Naive thymus-derived CD4-positive, alpha-beta T cell (primary cell): ENCODE measurements at regions not wholly inside any gene's neighbourhood (a gene's known extent, or its start where the extent isn't known, plus 50 kb on each side); places are given as distances from the start of the nearest gene placed in this dataset.

ENCODE experiments used
- ATAC-seq: fragments of 150-1000 bp; cut with Tn5 transposase; 2 replicates; pipeline ENCODE4 v1.10.0; 2021; ENCODE audit warnings: mild to moderate bottlenecking, moderate library complexity
- CTCF ChIA-PET: fragments of 350-600 bp; sonication (Branson Sonifier 250); formaldehyde crosslinking; loops from one replicate; lab custom pipeline; 2021; ENCODE audit warnings: antibody characterized with exemption; lab: Charles Lee
- POLR2A ChIA-PET: fragments of 350-600 bp; sonication (Branson Sonifier 250); formaldehyde crosslinking; loops from one replicate; lab custom pipeline; 2021; ENCODE audit warnings: antibody characterized with exemption, inconsistent platforms; lab: Charles Lee
- DNase-seq, 9 donors: peaks; one replicate each; pipeline versions ENCODE4 v3.0.0 to v3.0.0-alpha.2; 2020 to 2022; ENCODE audit warnings: mixed read lengths in 1 of 9
- H3K27ac ChIP-seq: one replicate; pipeline ENCODE4 v1.7.0; 2013; ENCODE audit warnings: mild to moderate bottlenecking, low read depth, low read length, moderate library complexity
- H3K27me3 ChIP-seq, 2 donors: one replicate each; pipeline ENCODE4 v1.7.0; 2013; ENCODE audit warnings: low read length in 2 of 2, mild to moderate bottlenecking in 2 of 2, moderate library complexity in 2 of 2; ENCODE audit not compliant: control insufficient read depth in 2 of 2, insufficient read depth in 2 of 2
- H3K36me3 ChIP-seq, 3 experiments: 1 replicate in 2 of 3; 2 replicates in 1 of 3; pipeline ENCODE4 v1.7.0; 2013; ENCODE audit warnings: low read length in 3 of 3, mild to moderate bottlenecking in 3 of 3, moderate library complexity in 1 of 3; ENCODE audit not compliant: insufficient read depth in 3 of 3, control insufficient read depth in 2 of 3
- H3K4me1 ChIP-seq, 2 donors: one replicate each; pipeline ENCODE4 v1.7.0; 2013; ENCODE audit warnings: low read length in 2 of 2, mild to moderate bottlenecking in 2 of 2, moderate library complexity in 1 of 2; ENCODE audit not compliant: control insufficient read depth in 2 of 2, insufficient read depth in 2 of 2
- H3K4me3 ChIP-seq: 2 replicates; pipeline ENCODE4 v1.7.0; 2013; ENCODE audit warnings: mild to moderate bottlenecking, low read length
- H3K9me3 ChIP-seq, 3 experiments: 1 replicate in 2 of 3; 2 replicates in 1 of 3; pipeline ENCODE4 v1.7.0; 2013; ENCODE audit warnings: low read length in 3 of 3; ENCODE audit not compliant: control insufficient read depth in 2 of 3
- H3K27ac Mint-ChIP-seq, 9 donors: one replicate each; pipeline ENCODE4 v1.8.0; 2020 to 2022; ENCODE audit warnings: mixed read lengths in 9 of 9, mild to moderate bottlenecking in 8 of 9, moderate library complexity in 5 of 9, inconsistent platforms in 2 of 9
- H3K27me3 Mint-ChIP-seq, 5 donors: one replicate each; pipeline ENCODE4 v1.8.0; 2021 to 2022; ENCODE audit warnings: mixed read lengths in 5 of 5, mild to moderate bottlenecking in 1 of 5
- H3K36me3 Mint-ChIP-seq, 5 donors: one replicate each; pipeline ENCODE4 v1.8.0; 2020 to 2022; ENCODE audit warnings: mixed read lengths in 5 of 5, mild to moderate bottlenecking in 3 of 5, inconsistent platforms in 1 of 5
- H3K4me1 Mint-ChIP-seq, 7 donors: one replicate each; pipeline ENCODE4 v1.8.0; 2020 to 2022; ENCODE audit warnings: mixed read lengths in 7 of 7, mild to moderate bottlenecking in 3 of 7, inconsistent platforms in 1 of 7
- H3K4me3 Mint-ChIP-seq, 10 donors: one replicate each; pipeline ENCODE4 v1.8.0; 2020 to 2022; ENCODE audit warnings: mild to moderate bottlenecking in 10 of 10, mixed read lengths in 10 of 10, moderate library complexity in 6 of 10, inconsistent platforms in 2 of 10
- H3K9me3 Mint-ChIP-seq, 11 donors: one replicate each; pipeline ENCODE4 v1.8.0; 2020 to 2022; ENCODE audit warnings: mixed read lengths in 11 of 11, mild to moderate bottlenecking in 4 of 11, inconsistent platforms in 1 of 11, moderate library complexity in 1 of 11
- intact Hi-C, 2 donors: fragments of 100-400 bp; cut with micrococcal nuclease; formaldehyde crosslinking; loops; one replicate each; pipeline ENCODE4 v1.15.1; 2023

DNA sequence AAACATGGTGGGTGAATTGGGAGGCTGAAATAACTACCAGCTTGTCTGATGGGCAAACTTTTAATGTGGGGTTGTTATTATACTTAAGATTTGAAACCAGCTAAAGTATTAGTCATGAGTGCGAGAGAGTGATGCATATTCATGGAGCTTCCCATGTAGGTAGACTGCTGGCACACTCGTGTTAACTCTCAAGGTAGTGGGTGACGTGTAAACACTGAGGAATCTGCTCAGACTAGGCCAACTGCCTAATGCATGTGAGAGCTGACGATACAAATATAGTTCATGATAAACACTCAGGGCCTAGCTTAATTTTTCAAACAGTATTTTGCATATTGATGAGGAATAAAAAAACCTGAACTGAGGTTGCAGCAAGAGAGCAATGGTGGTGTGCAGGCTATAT, 1165.7 kb upstream of the PIK3C3 start:
- H3K9me3 Mint-ChIP-seq = peaks cover 0 to 19% (median 10%) of the 10 kb centered on the region in 11 donors
- Histone ChIP-seq H3K36me3 (no peaks in the 10 kb centered on the region), H3K4me1 (no peaks in the 10 kb centered on the region), H3K27me3 (no peaks in the 10 kb centered on the region), H3K9me3 (no peaks in the 10 kb centered on the region), H3K4me3 (no peak overlapping the region), H3K27ac (no peak overlapping the region)
- H3K36me3 Mint-ChIP-seq = no peaks in the 10 kb centered on the region
- H3K27ac Mint-ChIP-seq = no peak overlapping the region
- ChIA-PET CTCF (no interaction called here), POLR2A (interaction anchor here (0.6 kb wide), 1 partner anchor 147 kb away, joined by 3 read pairs; no protein-coding TSS in a partner anchor)
- DNase-seq (no peak), ATAC-seq (no peak)
- H3K27me3 Mint-ChIP-seq = no peaks in the 10 kb centered on the region
- no peaks in the 10 kb centered on the region for H3K4me1 Mint-ChIP-seq
- no peak overlapping the region for H3K4me3 Mint-ChIP-seq
- intact Hi-C loops = no loop called here

DNA sequence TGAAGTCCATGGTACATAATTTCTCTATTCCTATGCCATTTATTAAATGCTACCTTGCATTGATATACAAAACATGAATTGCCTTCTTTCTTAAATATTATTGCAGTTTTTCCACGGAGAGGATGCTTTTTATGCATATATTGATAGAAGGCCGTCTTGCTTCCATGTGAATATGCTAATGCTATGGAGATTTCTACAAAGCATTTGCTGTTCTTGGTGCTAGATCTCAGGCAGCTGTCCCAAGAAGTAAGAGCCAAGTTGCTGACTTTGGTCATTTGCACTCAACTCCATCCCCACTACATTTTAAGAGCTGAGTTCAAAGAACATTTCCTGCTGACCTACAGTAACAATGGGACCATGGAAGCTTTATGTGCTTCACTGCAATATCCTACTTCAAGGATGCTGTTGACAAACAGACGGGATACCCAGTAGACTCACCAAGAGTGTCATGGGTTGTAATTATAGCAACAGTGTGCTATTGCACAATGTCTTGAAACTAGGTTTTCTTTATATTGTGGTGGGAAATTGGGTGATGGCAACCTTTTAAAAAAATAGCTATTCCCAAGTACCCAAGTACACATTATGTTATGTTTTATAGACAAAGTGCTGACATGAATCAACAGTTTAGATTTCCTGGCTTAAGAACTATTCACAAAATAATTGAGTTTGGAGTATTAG, 1172.4 kb upstream of the PIK3C3 start:
- Histone ChIP-seq H3K9me3 (peaks cover 0 to 7% (median 0%) of the 10 kb centered on the region in 3 experiments), H3K27ac (no peak overlapping the region), H3K27me3 (no peaks in the 10 kb centered on the region), H3K4me1 (no peaks in the 10 kb centered on the region), H3K4me3 (no peak overlapping the region), H3K36me3 (no peaks in the 10 kb centered on the region)
- no peaks in the 10 kb centered on the region for H3K4me1 Mint-ChIP-seq
- no peak overlapping the region for H3K4me3 Mint-ChIP-seq
- POLR2A ChIA-PET = no interaction called here
- peaks cover 0 to 23% (median 10%) of the 10 kb centered on the region in 11 donors for H3K9me3 Mint-ChIP-seq
- peaks cover 0 to 3% (median 0%) of the 10 kb centered on the region in 5 donors for H3K36me3 Mint-ChIP-seq
- ATAC-seq (no peak), DNase-seq (no peak)
- no peaks in the 10 kb centered on the region for H3K27me3 Mint-ChIP-seq
- intact Hi-C loops = no loop called here
- no peak overlapping the region for H3K27ac Mint-ChIP-seq
- CTCF ChIA-PET = no interaction called here

DNA sequence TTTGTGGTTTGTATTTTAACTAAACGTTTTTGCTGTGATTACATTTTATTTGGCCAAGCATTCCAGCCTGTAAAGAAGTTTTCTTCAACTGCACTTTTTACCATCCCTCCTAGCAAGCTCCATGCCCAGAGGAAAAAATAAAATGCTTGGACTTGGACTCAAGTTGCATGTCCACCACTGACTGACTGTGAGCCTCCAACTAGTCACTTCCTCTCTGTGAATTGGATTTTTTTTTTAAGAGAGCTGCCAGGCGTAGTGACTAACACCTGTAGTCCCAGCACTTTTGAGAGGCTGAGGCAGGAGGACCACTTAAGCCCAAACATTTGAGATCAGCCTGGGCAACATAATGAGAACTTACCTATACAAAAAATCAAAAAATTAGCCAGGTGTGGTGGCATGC, 1185.2 kb upstream of the PIK3C3 start:
- no peaks in the 10 kb centered on the region for H3K27me3 Mint-ChIP-seq
- no peaks in the 10 kb centered on the region for H3K36me3 ChIP-seq
- CTCF ChIA-PET = no interaction called here
- H3K36me3 Mint-ChIP-seq = no peaks in the 10 kb centered on the region
- no peaks in the 10 kb centered on the region for H3K27me3 ChIP-seq
- no peak for DNase-seq
- H3K9me3 Mint-ChIP-seq = peaks cover 0 to 17% (median 5%) of the 10 kb centered on the region in 11 donors
- H3K4me1 Mint-ChIP-seq = no peaks in the 10 kb centered on the region
- H3K27ac Mint-ChIP-seq = no peak overlapping the region
- no peak overlapping the region for H3K27ac ChIP-seq
- H3K4me1 ChIP-seq = no peaks in the 10 kb centered on the region
- H3K4me3 Mint-ChIP-seq = no peak overlapping the region
- no peak for ATAC-seq
- no peak overlapping the region for H3K4me3 ChIP-seq
- H3K9me3 ChIP-seq = peaks cover 0 to 4% (median 0%) of the 10 kb centered on the region in 3 experiments
- POLR2A ChIA-PET = no interaction called here
- intact Hi-C loops = no loop called here

DNA sequence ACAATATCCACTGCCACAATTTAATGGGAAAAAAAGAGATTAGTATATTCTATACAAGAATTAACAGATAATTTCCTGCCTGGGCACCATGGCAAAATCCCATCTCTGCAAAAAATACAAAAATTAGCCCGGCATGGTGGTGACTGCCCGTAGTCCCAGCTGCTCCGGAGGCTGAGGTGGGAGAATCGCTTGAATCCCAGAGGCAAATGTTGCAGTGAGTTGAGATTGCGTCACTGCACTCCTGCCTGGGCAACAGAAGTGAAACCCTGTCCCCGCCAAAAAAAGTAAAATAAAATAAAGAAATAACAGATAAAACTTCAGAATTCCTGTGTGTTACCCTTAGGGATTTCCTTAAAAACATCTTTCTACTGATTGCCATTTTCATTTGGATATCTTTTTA, 1194.8 kb upstream of the PIK3C3 start:
- Histone ChIP-seq H3K4me1 (no peaks in the 10 kb centered on the region), H3K27me3 (no peaks in the 10 kb centered on the region), H3K9me3 (no peaks in the 10 kb centered on the region), H3K27ac (no peak overlapping the region), H3K36me3 (no peaks in the 10 kb centered on the region), H3K4me3 (no peak overlapping the region)
- ATAC-seq = no peak
- Mint-ChIP-seq H3K4me1 (no peaks in the 10 kb centered on the region), H3K27me3 (no peaks in the 10 kb centered on the region), H3K9me3 (peaks cover 0 to 39% (median 3%) of the 10 kb centered on the region in 11 donors), H3K4me3 (no peak overlapping the region), H3K36me3 (no peaks in the 10 kb centered on the region), H3K27ac (no peak overlapping the region)
- ChIA-PET CTCF (no interaction called here), POLR2A (no interaction called here)
- intact Hi-C loops = no loop called here
- DNase-seq = no peak

DNA sequence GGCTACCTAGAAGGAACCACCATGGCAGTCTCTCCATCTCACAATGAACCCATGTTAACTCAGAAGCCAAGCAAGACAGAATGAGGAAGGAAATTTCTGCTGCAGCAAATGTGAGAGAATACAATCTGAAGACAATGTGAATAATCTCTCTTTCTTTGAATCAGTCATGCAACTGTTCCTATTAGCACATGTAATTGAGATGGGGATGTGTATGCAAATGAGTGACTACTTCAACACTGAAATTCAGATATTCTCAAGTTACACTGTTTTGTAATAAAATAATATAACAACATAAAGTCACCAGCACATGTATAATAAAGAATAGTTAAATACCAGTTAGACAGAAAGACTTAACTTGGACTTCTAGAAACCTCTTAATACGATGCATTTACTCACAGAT, 1200.6 kb upstream of the PIK3C3 start:
- CTCF ChIA-PET = no interaction called here
- ATAC-seq (no peak), DNase-seq (no peak)
- Mint-ChIP-seq H3K27ac (no peak overlapping the region), H3K9me3 (peaks cover 0 to 46% (median 10%) of the 10 kb centered on the region in 11 donors), H3K4me3 (no peak overlapping the region), H3K4me1 (no peaks in the 10 kb centered on the region), H3K36me3 (no peaks in the 10 kb centered on the region), H3K27me3 (no peaks in the 10 kb centered on the region)
- Histone ChIP-seq H3K27ac (no peak overlapping the region), H3K27me3 (no peaks in the 10 kb centered on the region), H3K36me3 (no peaks in the 10 kb centered on the region), H3K9me3 (no peaks in the 10 kb centered on the region), H3K4me1 (no peaks in the 10 kb centered on the region), H3K4me3 (no peak overlapping the region)
- intact Hi-C loops = no loop called here
- POLR2A ChIA-PET = no interaction called here

DNA sequence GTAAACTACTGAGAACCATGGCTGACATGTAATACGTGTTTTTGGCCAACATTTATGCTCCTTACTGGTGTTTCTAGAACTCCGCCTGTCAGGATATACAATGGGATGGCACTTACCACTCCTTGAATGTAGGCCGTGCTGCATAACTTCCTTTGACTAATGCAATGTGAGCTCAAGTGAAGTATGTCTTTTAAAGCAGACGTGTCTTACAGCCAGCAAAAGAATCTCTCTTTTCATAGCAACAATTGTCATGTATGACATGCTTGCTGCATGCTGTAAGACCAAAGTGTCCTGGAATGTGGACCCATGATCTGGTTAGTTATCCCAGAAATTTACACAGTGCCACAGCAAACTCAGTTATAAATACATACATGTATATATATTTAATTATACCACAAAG, 1202.7 kb upstream of the PIK3C3 start:
- Histone ChIP-seq H3K27ac (no peak overlapping the region), H3K4me1 (no peaks in the 10 kb centered on the region), H3K36me3 (no peaks in the 10 kb centered on the region), H3K9me3 (peaks cover 0 to 3% (median 0%) of the 10 kb centered on the region in 3 experiments), H3K4me3 (no peak overlapping the region), H3K27me3 (no peaks in the 10 kb centered on the region)
- POLR2A ChIA-PET = no interaction called here
- Mint-ChIP-seq H3K4me3 (no peak overlapping the region), H3K27me3 (no peaks in the 10 kb centered on the region), H3K36me3 (peaks cover 0 to 4% (median 0%) of the 10 kb centered on the region in 5 donors), H3K4me1 (no peaks in the 10 kb centered on the region), H3K27ac (no peak overlapping the region), H3K9me3 (peaks cover 0 to 34% (median 8%) of the 10 kb centered on the region in 11 donors)
- CTCF ChIA-PET = interaction anchor here (0.5 kb wide), 1 partner anchor 1914 kb away, joined by 6 read pairs; no protein-coding TSS in a partner anchor
- DNase-seq = no peak
- no peak for ATAC-seq
- intact Hi-C loops = no loop called here

DNA sequence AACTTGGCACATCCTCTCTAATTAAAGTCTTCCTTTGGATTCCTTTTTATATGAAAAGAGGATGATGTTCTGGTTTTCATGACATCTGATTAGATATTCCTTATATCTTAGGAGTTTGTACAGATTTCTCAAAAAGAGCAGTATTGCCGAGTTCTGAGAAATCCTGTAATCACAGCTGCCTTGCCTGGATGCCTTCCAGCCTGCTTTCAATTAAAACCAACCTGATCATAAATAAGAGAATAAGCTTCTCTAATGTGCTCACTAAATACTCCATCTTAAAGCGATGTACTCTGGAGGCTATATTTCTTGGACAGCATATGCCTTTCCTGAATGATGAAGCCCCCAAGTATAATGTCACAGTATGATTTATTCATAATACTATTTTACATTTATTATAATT, 1203.8 kb upstream of the PIK3C3 start:
- Mint-ChIP-seq H3K4me3 (no peak overlapping the region), H3K36me3 (peaks cover 0 to 4% (median 0%) of the 10 kb centered on the region in 5 donors), H3K27me3 (no peaks in the 10 kb centered on the region), H3K4me1 (no peaks in the 10 kb centered on the region), H3K9me3 (peaks cover 0 to 27% (median 8%) of the 10 kb centered on the region in 11 donors), H3K27ac (no peak overlapping the region)
- no peak for ATAC-seq
- intact Hi-C loops = no loop called here
- no peaks in the 10 kb centered on the region for H3K4me1 ChIP-seq
- no peaks in the 10 kb centered on the region for H3K27me3 ChIP-seq
- POLR2A ChIA-PET = no interaction called here
- CTCF ChIA-PET = no interaction called here
- H3K36me3 ChIP-seq = no peaks in the 10 kb centered on the region
- no peak overlapping the region for H3K27ac ChIP-seq
- H3K4me3 ChIP-seq = no peak overlapping the region
- no peak for DNase-seq
- peaks cover 0 to 3% (median 0%) of the 10 kb centered on the region in 3 experiments for H3K9me3 ChIP-seq
